PC-3 (cell line): ENCODE measurements at regions not wholly inside any gene's neighbourhood (a gene's known extent, or its start where the extent isn't known, plus 50 kb on each side); places are given as distances from the start of the nearest gene placed in this dataset.
"Not testable (repeated sequence)": the region's sequence is repeated elsewhere in the genome, so short reads cannot be mapped to it uniquely, and the experiment has no call there.

Experiments used
- CTCF ChIP-seq: fragments of 300-600 bp; sonication (generic); conservative IDR thresholded peaks from 2 replicates; pipeline ENCODE4 v1.5.1; 2017; ENCODE audit warnings: antibody characterized with exemption, low read depth, mild to moderate bottlenecking, low read length
- EZH2 ChIP-seq: fragments of 300-600 bp; sonication (generic); IDR thresholded peaks from one replicate; pipeline ENCODE4 v1.6.1; 2017; ENCODE audit warnings: antibody characterized with exemption, mild to moderate bottlenecking, low read length; ENCODE audit not compliant: unreplicated experiment

GRCh38 chr16:34096911-34097310, 637.5 kb downstream of the TP53TG3F start:
- TF ChIP-seq CTCF, EZH2: not testable (repeated sequence)
